ENCODE measurements at regions not wholly inside any gene's neighbourhood (a gene's known extent, or its start where the extent isn't known, plus 50 kb on each side); places are given as distances from the start of the nearest gene placed in this dataset.

- Histone ChIP-seq H3K27ac (no peak overlapping the region), H3K79me2 (ENCODE audit: insufficient read depth, low read depth) (no peaks in the 10 kb centered on the region), H3K4me2 (no peak overlapping the region), H3K27me3 (ENCODE audit: insufficient read depth, low read depth) (no peaks in the 10 kb centered on the region), H3K9ac (no peak overlapping the region), H3K36me3 (ENCODE audit: insufficient read depth) (no peaks in the 10 kb centered on the region), H4K20me1 (ENCODE audit: insufficient read depth) (no peaks in the 10 kb centered on the region), H2AFZ (ENCODE audit: low read depth) (no peak overlapping the region), H3K4me3 (IDR thresholded peaks at IDR 0.05; ENCODE audit: insufficient read depth, low read depth, low read length) (no peak overlapping the region), H3K4me1 (ENCODE audit: low read depth, poor library complexity, severe bottlenecking) (no peaks in the 10 kb centered on the region)
- TF ChIP-seq CTCF (conservative IDR thresholded peaks at IDR 0.05; ENCODE audit: low read depth, low read length), result no peak
Observed at GRCh38 chr10:28869606-28870201, 192.4 kb downstream of the BAMBI start.

- H3K4me1 ChIP-seq (ENCODE audit: low read depth, poor library complexity, severe bottlenecking), result no peaks in the 10 kb centered on the region
- H3K9ac ChIP-seq, result no peak overlapping the region
- no peak overlapping the region for H2AFZ ChIP-seq (ENCODE audit: low read depth)
- H4K20me1 ChIP-seq (ENCODE audit: insufficient read depth), result no peaks in the 10 kb centered on the region
- no peak overlapping the region for H3K27ac ChIP-seq
- H3K4me3 ChIP-seq (IDR thresholded peaks at IDR 0.05; ENCODE audit: insufficient read depth, low read depth, low read length), result no peak overlapping the region
- no peaks in the 10 kb centered on the region for H3K36me3 ChIP-seq (ENCODE audit: insufficient read depth)
- no peaks in the 10 kb centered on the region for H3K27me3 ChIP-seq (ENCODE audit: insufficient read depth, low read depth)
- H3K4me2 ChIP-seq, result no peak overlapping the region
- H3K79me2 ChIP-seq (ENCODE audit: insufficient read depth, low read depth), result no peaks in the 10 kb centered on the region
- no peak for TF ChIP-seq CTCF (conservative IDR thresholded peaks at IDR 0.05; ENCODE audit: low read depth, low read length)
Observed at GRCh38 chr10:28871665-28872064, 194.3 kb downstream of the BAMBI start.

- no peaks in the 10 kb centered on the region for H3K36me3 ChIP-seq (ENCODE audit: insufficient read depth)
- no peaks in the 10 kb centered on the region for H3K27me3 ChIP-seq (ENCODE audit: insufficient read depth, low read depth)
- no peak overlapping the region for H3K27ac ChIP-seq
- H3K79me2 ChIP-seq (ENCODE audit: insufficient read depth, low read depth), result no peaks in the 10 kb centered on the region
- H4K20me1 ChIP-seq (ENCODE audit: insufficient read depth), result no peaks in the 10 kb centered on the region
- no peak overlapping the region for H2AFZ ChIP-seq (ENCODE audit: low read depth)
- H3K4me1 ChIP-seq (ENCODE audit: low read depth, poor library complexity, severe bottlenecking), result no peaks in the 10 kb centered on the region
- H3K4me2 ChIP-seq, result no peak overlapping the region
- no peak overlapping the region for H3K9ac ChIP-seq
- H3K4me3 ChIP-seq (IDR thresholded peaks at IDR 0.05; ENCODE audit: insufficient read depth, low read depth, low read length), result no peak overlapping the region
- no peak for TF ChIP-seq CTCF (conservative IDR thresholded peaks at IDR 0.05; ENCODE audit: low read depth, low read length)
Observed at GRCh38 chr10:28872587-28873165, 195.4 kb downstream of the BAMBI start.

GRCh38 chr10:28873540-28873939, 196.2 kb downstream of the BAMBI start:
- Histone ChIP-seq H3K4me3 (IDR thresholded peaks at IDR 0.05; ENCODE audit: insufficient read depth, low read depth, low read length) (no peak overlapping the region), H3K4me1 (ENCODE audit: low read depth, poor library complexity, severe bottlenecking) (no peaks in the 10 kb centered on the region), H4K20me1 (ENCODE audit: insufficient read depth) (no peaks in the 10 kb centered on the region), H3K27ac (no peak overlapping the region), H3K9ac (no peak overlapping the region), H3K27me3 (ENCODE audit: insufficient read depth, low read depth) (no peaks in the 10 kb centered on the region), H3K79me2 (ENCODE audit: insufficient read depth, low read depth) (no peaks in the 10 kb centered on the region), H2AFZ (ENCODE audit: low read depth) (no peak overlapping the region), H3K36me3 (ENCODE audit: insufficient read depth) (no peaks in the 10 kb centered on the region), H3K4me2 (no peak overlapping the region)
- no peak for TF ChIP-seq CTCF (conservative IDR thresholded peaks at IDR 0.05; ENCODE audit: low read depth, low read length)

All from KMS-11 (cell line).